Left forelimb (tissue), 1 donor: ENCODE measurements at regions not wholly inside any gene's neighbourhood (a gene's known extent, or its start where the extent isn't known, plus 50 kb on each side); places are given as distances from the start of the nearest gene placed in this dataset.
"Not testable (repeated sequence)": the region's sequence is repeated elsewhere in the genome, so short reads cannot be mapped to it uniquely, and the experiment has no call there.

Experiments
- DNase-seq: peaks from one replicate; pipeline ENCODE4 v3.0.0-alpha.2; 2018; ENCODE audit warnings: low spot score

GRCh38 chr5:38790268-38790667 lies 55.5 kb upstream of the OSMR start:
- DNase-seq = no peak

GRCh38 chr5:38790891-38791290 lies 54.9 kb upstream of the OSMR start:
- DNase-seq = no peak

- no peak for DNase-seq
Observed at GRCh38 chr5:38793099-38793498, 52.7 kb upstream of the OSMR start.

GRCh38 chr5:38794037-38794436 lies 51.8 kb upstream of the OSMR start:
- not testable (repeated sequence) for DNase-seq

DNA sequence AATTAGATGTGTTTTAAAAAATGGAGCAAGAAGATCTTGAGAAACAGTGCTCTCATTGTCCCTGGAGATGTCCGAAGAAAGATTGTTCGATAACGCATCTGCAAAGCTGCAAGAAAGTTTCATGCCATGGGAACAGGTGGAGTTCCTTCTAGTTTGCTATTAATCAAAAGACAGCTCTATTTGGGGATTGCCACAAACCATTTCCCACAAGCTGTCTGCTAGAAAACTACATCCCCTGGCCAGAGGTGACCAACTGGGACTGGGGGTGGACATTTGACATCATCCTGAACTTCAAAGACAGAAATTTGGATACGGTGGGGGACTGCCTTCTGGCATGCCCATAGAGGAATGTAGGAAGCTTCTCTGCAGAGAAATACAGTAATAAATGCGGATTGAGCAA lies 50.8 kb upstream of the OSMR start:
- no peak for DNase-seq

DNA sequence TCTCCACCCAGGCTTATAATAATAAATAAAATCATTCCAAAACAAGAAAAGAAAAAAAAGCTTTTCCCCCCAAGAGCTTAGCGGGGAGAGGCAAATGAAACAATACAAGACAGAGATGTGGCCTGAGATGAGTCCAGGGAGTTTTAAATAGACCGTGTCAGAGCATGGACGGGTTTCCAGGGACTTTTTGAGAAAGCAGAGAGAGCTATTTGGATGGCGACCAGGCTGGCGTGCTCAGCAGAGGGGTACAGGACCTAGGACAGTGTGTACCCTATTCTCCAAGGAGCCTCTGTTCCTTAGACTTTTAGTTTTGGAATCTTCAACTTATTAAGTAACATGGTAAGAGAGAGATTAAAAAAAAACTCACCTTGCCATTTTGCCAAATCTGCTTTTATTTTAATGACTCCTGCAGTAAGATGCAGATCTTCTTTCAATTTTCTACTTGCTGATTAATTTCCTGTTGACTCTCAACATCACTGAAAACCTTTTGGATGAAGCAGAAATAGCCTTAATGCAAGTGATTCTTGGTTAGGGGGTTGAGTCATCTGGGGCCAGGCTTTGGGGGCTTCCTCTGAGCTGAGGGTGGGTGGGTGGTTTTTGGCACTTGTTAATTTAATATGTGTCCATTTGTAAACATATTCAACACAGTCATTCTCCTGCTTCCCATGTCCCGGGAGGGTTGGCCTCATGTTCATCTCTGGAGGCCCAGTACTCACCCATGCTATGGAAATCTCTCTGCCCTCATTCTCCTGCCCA lies 49.6 kb upstream of the OSMR start:
- DNase-seq = no peak
